SK-N-SH treated with all-trans-retinoic acid at 6 μM for 48 hours (cell line): ENCODE measurements at regions not wholly inside any gene's neighbourhood (a gene's known extent, or its start where the extent isn't known, plus 50 kb on each side); places are given as distances from the start of the nearest gene placed in this dataset.

Source experiments
- ATAC-seq: fragments of 200-7000 bp; cut with Tn5 transposase; 3 replicates; pipeline ENCODE4 v1.9.1; 2020; ENCODE audit warnings: mild to moderate bottlenecking, moderate library complexity
- ARNTL ChIP-seq: fragments of 450-650 bp; formaldehyde crosslinking; IDR thresholded peaks from 2 replicates; pipeline ENCODE4 v1.5.0; 2020; ENCODE audit warnings: low read depth, mild to moderate bottlenecking, moderate library complexity, borderline replicate concordance
- BACH2 ChIP-seq: fragments of 250-450 bp; sonication (Bioruptor Pico); IDR thresholded peaks from 2 replicates; pipeline ENCODE4 v1.9.0; 2021; ENCODE audit warnings: mild to moderate bottlenecking, borderline replicate concordance
- CSDC2 ChIP-seq: fragments of 250-450 bp; sonication (Bioruptor Pico); IDR thresholded peaks from 2 replicates; pipeline ENCODE4 v1.5.0; 2020; ENCODE audit warnings: mild to moderate bottlenecking, moderate library complexity
- ESRRG ChIP-seq: fragments of 250-450 bp; sonication (Bioruptor Pico); IDR thresholded peaks from 2 replicates; pipeline ENCODE4 v1.6.1; 2021; ENCODE audit warnings: mild to moderate bottlenecking
- GLIS3 ChIP-seq: fragments of 250-450 bp; sonication (Bioruptor Pico); IDR thresholded peaks from 2 replicates; pipeline ENCODE4 v1.5.0; 2020; ENCODE audit warnings: mild to moderate bottlenecking, moderate library complexity
- ISL1 ChIP-seq: fragments of 250-450 bp; sonication (Bioruptor Pico); IDR thresholded peaks from 2 replicates; pipeline ENCODE4 v2.1.2; 2022; ENCODE audit warnings: mild to moderate bottlenecking, moderate library complexity
- OSR1 ChIP-seq: fragments of 250-450 bp; sonication (Bioruptor Pico); IDR thresholded peaks from 2 replicates; pipeline ENCODE4 v1.8.0; 2022; ENCODE audit warnings: moderate library complexity, mild to moderate bottlenecking, inconsistent platforms
- PPARA ChIP-seq: fragments of 250-450 bp; sonication (Bioruptor Pico); IDR thresholded peaks from 2 replicates; pipeline ENCODE4 v1.5.0; 2020; ENCODE audit warnings: mild to moderate bottlenecking, borderline replicate concordance
- RARB ChIP-seq: fragments of 250-450 bp; sonication (Bioruptor Pico); IDR thresholded peaks from 2 replicates; pipeline ENCODE4 v1.8.0; 2021; ENCODE audit warnings: mild to moderate bottlenecking, moderate library complexity
- SNAI2 ChIP-seq: fragments of 250-450 bp; sonication (Bioruptor Pico); IDR thresholded peaks from 2 replicates; pipeline ENCODE4 v1.5.0; 2020; ENCODE audit warnings: mild to moderate bottlenecking, moderate library complexity
- TCF4 ChIP-seq: fragments of 250-450 bp; sonication (Bioruptor Pico); IDR thresholded peaks from 2 replicates; pipeline ENCODE4 v1.8.0; 2021; ENCODE audit warnings: mild to moderate bottlenecking, moderate library complexity, borderline replicate concordance
- TOX ChIP-seq: fragments of 250-450 bp; sonication (Bioruptor Pico); IDR thresholded peaks from 2 replicates; pipeline ENCODE4 v1.8.0; 2021; ENCODE audit warnings: mild to moderate bottlenecking, moderate library complexity, borderline replicate concordance
- ZC3H10 ChIP-seq: fragments of 250-450 bp; sonication (Bioruptor Pico); IDR thresholded peaks from 2 replicates; pipeline ENCODE4 v1.5.1; 2021; ENCODE audit warnings: mild to moderate bottlenecking, moderate library complexity
- ZFP3 ChIP-seq: fragments of 250-450 bp; sonication (Bioruptor Pico); IDR thresholded peaks from 2 replicates; pipeline ENCODE4 v1.5.0; 2020; ENCODE audit warnings: mild to moderate bottlenecking, moderate library complexity
- ZFP30 ChIP-seq: fragments of 450-650 bp; formaldehyde crosslinking; IDR thresholded peaks from 2 replicates; pipeline ENCODE4 v1.5.0; 2022; ENCODE audit warnings: mild to moderate bottlenecking, moderate library complexity
- ZNF8 ChIP-seq: fragments of 450-650 bp; formaldehyde crosslinking; IDR thresholded peaks from 2 replicates; pipeline ENCODE4 v1.5.0; 2020; ENCODE audit warnings: mild to moderate bottlenecking, moderate library complexity
- TF ChIP-seq, protein P1 (sequence below): fragments of 250-450 bp; sonication (Bioruptor Pico); IDR thresholded peaks from 2 replicates; pipeline ENCODE4 v1.5.1; 2021; ENCODE audit warnings: mild to moderate bottlenecking, moderate library complexity
- TF ChIP-seq, protein P2 (sequence below): fragments of 250-450 bp; sonication (Bioruptor Pico); IDR thresholded peaks from 2 replicates; pipeline ENCODE4 v1.8.0; 2020; ENCODE audit warnings: mild to moderate bottlenecking, moderate library complexity, borderline replicate concordance
- TF ChIP-seq, protein P3 (sequence below): fragments of 250-450 bp; sonication (Bioruptor Pico); IDR thresholded peaks from 2 replicates; pipeline ENCODE4 v1.5.1; 2020; ENCODE audit warnings: low read depth, mild to moderate bottlenecking, moderate library complexity
- TF ChIP-seq, protein P4 (sequence below): fragments of 250-450 bp; sonication (Bioruptor Pico); IDR thresholded peaks from 2 replicates; pipeline ENCODE4 v1.8.0; 2021; ENCODE audit warnings: low read depth, mild to moderate bottlenecking, moderate library complexity, borderline replicate concordance

DNA sequence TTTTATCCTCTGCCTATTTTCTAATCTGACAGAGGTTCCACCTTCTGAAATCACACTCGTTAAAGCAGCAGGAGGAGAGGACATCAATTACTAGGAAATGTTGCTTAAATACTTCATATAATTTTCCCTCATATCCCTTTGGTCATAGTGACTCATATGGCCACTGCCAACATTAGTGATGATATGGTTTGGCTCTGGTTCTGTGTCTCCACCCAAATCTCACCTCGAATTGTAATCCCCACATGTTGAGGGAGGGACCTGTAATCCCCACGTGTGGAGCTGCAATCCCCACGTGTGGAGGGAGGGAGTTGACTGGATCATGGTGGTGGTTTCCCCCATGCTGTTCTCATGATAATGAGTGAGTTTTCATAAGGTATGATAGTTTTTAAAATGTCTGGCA lies 618.4 kb upstream of the SLITRK5 start:
- TF ChIP-seq, protein P1, sequence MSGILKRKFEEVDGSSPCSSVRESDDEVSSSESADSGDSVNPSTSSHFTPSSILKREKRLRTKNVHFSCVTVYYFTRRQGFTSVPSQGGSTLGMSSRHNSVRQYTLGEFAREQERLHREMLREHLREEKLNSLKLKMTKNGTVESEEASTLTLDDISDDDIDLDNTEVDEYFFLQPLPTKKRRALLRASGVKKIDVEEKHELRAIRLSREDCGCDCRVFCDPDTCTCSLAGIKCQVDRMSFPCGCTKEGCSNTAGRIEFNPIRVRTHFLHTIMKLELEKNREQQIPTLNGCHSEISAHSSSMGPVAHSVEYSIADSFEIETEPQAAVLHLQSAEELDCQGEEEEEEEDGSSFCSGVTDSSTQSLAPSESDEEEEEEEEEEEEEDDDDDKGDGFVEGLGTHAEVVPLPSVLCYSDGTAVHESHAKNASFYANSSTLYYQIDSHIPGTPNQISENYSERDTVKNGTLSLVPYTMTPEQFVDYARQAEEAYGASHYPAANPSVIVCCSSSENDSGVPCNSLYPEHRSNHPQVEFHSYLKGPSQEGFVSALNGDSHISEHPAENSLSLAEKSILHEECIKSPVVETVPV (CRISPR knock-in tag) = no peak
- TF ChIP-seq ZFP3 (CRISPR knock-in tag) (no peak), CSDC2 (CRISPR knock-in tag) (no peak), RARB (no peak)
- TF ChIP-seq, protein P2, sequence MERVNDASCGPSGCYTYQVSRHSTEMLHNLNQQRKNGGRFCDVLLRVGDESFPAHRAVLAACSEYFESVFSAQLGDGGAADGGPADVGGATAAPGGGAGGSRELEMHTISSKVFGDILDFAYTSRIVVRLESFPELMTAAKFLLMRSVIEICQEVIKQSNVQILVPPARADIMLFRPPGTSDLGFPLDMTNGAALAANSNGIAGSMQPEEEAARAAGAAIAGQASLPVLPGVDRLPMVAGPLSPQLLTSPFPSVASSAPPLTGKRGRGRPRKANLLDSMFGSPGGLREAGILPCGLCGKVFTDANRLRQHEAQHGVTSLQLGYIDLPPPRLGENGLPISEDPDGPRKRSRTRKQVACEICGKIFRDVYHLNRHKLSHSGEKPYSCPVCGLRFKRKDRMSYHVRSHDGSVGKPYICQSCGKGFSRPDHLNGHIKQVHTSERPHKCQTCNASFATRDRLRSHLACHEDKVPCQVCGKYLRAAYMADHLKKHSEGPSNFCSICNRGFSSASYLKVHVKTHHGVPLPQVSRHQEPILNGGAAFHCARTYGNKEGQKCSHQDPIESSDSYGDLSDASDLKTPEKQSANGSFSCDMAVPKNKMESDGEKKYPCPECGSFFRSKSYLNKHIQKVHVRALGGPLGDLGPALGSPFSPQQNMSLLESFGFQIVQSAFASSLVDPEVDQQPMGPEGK (CRISPR knock-in tag) = no peak
- TF ChIP-seq, all 23 proteins: peak for 0
- ATAC-seq = no peak

DNA sequence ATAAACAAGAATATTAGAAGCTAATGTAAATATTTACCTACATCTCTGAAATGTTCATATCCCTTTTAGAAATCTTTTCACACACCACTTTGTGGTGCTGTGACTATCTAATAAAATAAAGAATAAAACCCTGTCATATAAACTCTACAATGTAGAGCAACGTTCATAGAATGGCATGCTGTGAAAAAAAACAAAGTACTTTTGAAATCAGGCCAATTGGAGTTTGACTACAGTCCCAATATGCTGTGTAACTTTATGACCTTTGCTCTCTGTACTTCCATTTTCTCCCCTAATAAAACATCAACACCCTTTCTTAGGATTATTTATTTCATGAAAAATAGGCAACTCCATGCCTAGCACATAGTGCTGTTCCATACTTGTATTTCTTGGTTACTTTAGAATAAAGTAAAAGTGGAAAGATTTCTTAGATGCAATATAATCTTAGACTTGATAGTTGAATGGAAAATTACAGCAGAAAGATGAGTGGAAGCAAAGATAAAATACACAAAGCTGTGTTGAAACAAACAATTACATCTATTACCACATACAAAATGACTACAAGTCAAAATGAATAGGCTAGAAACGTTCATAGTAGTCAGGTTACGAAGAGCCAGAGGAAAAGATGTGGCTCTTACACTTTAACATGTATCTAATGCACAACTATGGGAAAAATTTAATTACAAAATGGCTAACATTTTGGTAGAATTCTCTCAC lies 613.2 kb upstream of the SLITRK5 start:
- ATAC-seq = no peak
- TF ChIP-seq ARNTL (CRISPR knock-in tag) = no peak

DNA sequence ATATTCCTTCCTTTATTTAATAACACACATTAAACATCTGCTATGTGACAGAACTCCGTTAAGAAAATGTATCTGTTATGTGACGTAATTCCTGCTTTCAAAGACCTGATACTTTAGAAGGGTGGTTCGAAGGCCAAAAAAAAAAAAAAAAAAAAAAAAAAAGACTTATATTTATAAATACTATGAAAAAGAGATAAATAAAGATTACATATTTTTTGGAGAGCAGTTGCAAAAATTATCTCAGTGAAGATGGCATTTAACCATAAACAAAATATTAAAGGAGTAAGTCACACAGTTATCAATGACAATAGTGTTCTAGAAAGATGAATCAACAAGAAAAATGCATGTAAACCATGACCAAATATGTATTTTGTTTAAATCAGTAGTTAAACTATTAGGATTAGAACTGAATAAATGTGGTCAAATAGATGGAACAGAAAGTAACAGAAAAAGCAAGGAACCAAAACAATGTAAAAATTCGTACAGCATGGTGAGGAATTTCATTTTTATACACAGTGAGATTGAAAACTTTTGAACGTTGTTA lies 612.3 kb upstream of the SLITRK5 start:
- ATAC-seq = no peak
- TF ChIP-seq, protein P3, sequence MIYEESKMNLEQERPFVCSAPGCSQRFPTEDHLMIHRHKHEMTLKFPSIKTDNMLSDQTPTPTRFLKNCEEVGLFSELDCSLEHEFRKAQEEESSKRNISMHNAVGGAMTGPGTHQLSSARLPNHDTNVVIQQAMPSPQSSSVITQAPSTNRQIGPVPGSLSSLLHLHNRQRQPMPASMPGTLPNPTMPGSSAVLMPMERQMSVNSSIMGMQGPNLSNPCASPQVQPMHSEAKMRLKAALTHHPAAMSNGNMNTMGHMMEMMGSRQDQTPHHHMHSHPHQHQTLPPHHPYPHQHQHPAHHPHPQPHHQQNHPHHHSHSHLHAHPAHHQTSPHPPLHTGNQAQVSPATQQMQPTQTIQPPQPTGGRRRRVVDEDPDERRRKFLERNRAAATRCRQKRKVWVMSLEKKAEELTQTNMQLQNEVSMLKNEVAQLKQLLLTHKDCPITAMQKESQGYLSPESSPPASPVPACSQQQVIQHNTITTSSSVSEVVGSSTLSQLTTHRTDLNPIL (CRISPR knock-in tag) = no peak
- TF ChIP-seq RARB (no peak), GLIS3 (no peak), ESRRG (no peak), ARNTL (CRISPR knock-in tag) (no peak), ZNF8 (CRISPR knock-in tag) (no peak), CSDC2 (CRISPR knock-in tag) (no peak), ISL1 (CRISPR knock-in tag) (no peak), ZC3H10 (CRISPR knock-in tag) (no peak), ZFP30 (CRISPR knock-in tag) (no peak)
- TF ChIP-seq, protein P2 (CRISPR knock-in tag) = no peak
- TF ChIP-seq, protein P1 (CRISPR knock-in tag) = no peak
- TF ChIP-seq, protein P4, sequence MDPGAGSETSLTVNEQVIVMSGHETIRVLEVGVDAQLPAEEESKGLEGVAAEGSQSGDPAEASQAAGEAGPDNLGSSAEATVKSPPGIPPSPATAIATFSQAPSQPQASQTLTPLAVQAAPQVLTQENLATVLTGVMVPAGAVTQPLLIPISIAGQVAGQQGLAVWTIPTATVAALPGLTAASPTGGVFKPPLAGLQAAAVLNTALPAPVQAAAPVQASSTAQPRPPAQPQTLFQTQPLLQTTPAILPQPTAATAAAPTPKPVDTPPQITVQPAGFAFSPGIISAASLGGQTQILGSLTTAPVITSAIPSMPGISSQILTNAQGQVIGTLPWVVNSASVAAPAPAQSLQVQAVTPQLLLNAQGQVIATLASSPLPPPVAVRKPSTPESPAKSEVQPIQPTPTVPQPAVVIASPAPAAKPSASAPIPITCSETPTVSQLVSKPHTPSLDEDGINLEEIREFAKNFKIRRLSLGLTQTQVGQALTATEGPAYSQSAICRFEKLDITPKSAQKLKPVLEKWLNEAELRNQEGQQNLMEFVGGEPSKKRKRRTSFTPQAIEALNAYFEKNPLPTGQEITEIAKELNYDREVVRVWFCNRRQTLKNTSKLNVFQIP = no peak

DNA sequence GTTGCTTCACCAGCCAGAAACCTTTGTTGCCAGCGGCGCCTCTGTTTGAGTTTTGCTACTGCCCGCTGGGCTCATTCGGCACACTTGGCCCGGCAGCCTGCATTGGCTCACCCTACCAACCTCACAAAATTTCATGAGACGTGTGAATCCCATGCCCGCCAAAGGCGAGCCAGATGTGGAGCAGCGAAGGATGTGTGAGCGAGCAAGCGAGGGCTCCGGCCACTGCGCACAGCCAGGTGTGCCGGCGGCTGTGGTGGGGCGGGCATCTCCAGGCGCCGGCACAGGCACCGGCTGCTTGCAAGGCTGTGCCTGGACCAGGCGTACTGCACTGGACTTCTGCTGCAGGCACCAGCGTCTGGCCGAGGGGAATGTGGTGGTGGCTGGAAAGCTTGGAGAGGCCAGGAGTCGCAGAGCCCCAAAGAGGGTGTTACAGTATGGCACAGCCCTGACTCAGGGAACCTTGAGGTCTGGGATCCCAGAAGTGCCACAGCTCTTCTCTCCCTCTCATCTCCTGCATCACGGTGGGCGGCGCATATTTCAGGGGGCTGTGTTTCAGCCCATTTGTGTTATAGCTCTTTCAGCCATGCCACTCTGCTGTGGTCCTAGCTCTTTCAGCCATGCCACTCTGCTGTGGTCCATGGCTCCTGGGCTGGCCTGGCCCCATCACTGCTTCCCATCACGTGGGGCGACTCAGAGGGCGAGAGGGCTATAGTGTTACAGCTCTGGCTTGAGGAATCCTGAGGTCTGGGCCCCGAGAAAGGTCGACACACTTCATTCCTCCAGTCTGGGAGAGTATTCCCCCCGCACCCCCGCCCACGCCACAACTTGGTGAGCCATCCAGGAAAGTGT lies 592.0 kb upstream of the SLITRK5 start:
- ATAC-seq = no peak
- TF ChIP-seq ZNF8 (CRISPR knock-in tag) (no peak), TCF4 (CRISPR knock-in tag) (no peak), PPARA (no peak), ISL1 (CRISPR knock-in tag) (no peak), RARB (no peak), ZFP30 (CRISPR knock-in tag) (no peak), GLIS3 (no peak), CSDC2 (CRISPR knock-in tag) (no peak), ZC3H10 (CRISPR knock-in tag) (no peak), TOX (no peak), BACH2 (CRISPR knock-in tag) (no peak), SNAI2 (CRISPR knock-in tag) (no peak), OSR1 (CRISPR knock-in tag) (no peak), ZFP3 (CRISPR knock-in tag) (no peak)
- TF ChIP-seq, protein P3 (CRISPR knock-in tag) = no peak
- TF ChIP-seq, protein P1 (CRISPR knock-in tag) = no peak
